Ascending aorta (tissue), 2 donors: ENCODE measurements at regions not wholly inside any gene's neighbourhood (a gene's known extent, or its start where the extent isn't known, plus 50 kb on each side); places are given as distances from the start of the nearest gene placed in this dataset.
"Not testable (repeated sequence)": the region's sequence is repeated elsewhere in the genome, so short reads cannot be mapped to it uniquely, and the experiment has no call there.

ENCODE experiments used
- DNase-seq, 2 donors: peaks; one replicate each; pipeline ENCODE4 v3.0.0-alpha.2; 2019; ENCODE audit warnings: low spot score in 2 of 2
- H3K27ac ChIP-seq, 2 donors: fragments of 200-600 bp; sonication (generic); one replicate each; pipeline ENCODE4 v1.5.1; 2016 to 2017; ENCODE audit warnings: mild to moderate bottlenecking in 1 of 2
- H3K27me3 ChIP-seq: fragments of 200-600 bp; sonication (generic); one replicate; pipeline ENCODE4 v1.5.1; 2017
- H3K36me3 ChIP-seq, 2 donors: fragments of 200-600 bp; sonication (generic); one replicate each; pipeline ENCODE4 v1.5.1; 2016
- H3K4me1 ChIP-seq, 2 donors: fragments of 200-600 bp; sonication (generic); one replicate each; pipeline ENCODE4 v1.5.1; 2016 to 2017; ENCODE audit warnings: mild to moderate bottlenecking in 1 of 2
- H3K4me3 ChIP-seq, 2 donors: fragments of 200-600 bp; sonication (generic); one replicate each; pipeline ENCODE4 v1.5.1; 2016 to 2017; ENCODE audit warnings: mild to moderate bottlenecking in 1 of 2
- H3K9me3 ChIP-seq, 2 donors: fragments of 200-600 bp; sonication (generic); one replicate each; pipeline ENCODE4 v1.5.1; 2016
- CTCF ChIP-seq, 3 experiments: fragments of 200-600 bp in 2 of 3; fragments of 450-650 bp in 1 of 3; sonication (generic) in 2 of 3; IDR thresholded peaks; one replicate each; pipeline ENCODE4 v1.5.1; 2016 to 2019; ENCODE audit warnings: antibody characterized with exemption in 3 of 3, mild to moderate bottlenecking in 1 of 3, moderate library complexity in 1 of 3
- intact Hi-C: fragments of 100-400 bp; cut with DNase I; formaldehyde crosslinking; loops from one replicate; pipeline ENCODE4 v1.15.1; 2023

DNA sequence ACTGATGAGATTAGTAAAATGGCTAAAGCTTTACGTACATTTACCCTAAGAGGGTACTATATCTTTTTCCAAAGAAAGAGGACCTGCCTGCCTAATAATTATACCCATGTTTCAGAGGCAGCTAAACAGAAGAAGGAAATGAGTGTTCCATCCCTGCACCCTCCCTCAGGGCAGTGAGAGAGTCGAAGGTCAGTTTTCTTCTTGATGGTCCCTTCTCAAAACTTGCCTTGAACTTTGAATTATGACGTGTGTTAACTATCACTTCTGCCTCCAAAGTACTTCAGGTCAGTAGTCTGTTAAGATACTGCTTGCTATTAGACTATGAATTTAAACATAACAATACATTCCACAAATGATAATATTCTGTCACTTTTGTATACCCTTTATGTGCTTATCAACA is 294.8 kb upstream of the CHRM3 start:
- H3K4me3 ChIP-seq, result no peak overlapping the region
- H3K27me3 ChIP-seq, result no peaks in the 10 kb centered on the region
- intact Hi-C loops, result no loop called here
- H3K9me3 ChIP-seq, result no peaks in the 10 kb centered on the region
- no peaks in the 10 kb centered on the region for H3K36me3 ChIP-seq
- no peak for DNase-seq
- no peak for TF ChIP-seq CTCF (IDR thresholded peaks at IDR 0.05)
- H3K27ac ChIP-seq, result no peak overlapping the region
- H3K4me1 ChIP-seq, result no peaks in the 10 kb centered on the region

DNA sequence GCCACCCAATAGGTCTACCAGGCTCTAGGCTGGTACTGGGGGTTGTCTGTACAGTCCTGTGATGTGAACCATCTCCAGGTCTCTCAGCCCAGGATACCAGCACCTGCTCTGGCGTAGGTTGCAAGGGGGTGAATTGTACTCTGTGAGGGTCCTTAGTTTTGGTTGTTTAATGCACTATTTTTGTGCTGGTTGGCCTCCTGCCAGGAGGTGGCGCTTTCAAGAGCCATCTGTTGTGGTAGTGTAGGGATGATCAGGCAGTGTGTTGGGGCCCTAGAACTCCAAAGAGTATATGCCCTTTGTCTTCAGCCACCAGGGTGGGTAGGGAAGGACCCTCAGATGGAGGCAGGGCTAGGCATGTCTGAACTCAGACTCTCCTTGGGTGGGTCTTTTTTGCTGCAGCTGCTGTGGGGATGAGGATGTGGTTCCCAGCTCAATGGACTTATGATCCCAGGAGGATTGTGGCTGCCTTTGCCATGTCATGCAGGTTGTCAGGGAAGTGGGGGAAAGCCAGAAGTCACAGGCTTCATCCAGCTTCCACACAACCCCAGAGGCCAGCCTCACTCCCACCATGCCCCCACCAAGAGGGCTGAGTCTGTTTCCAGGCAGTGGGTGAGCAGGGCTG is 301.8 kb upstream of the CHRM3 start:
- intact Hi-C loops, result no loop called here
- no peaks in the 10 kb centered on the region for H3K27me3 ChIP-seq

GRCh38 chr1:239081947-239082346 is 304.4 kb upstream of the CHRM3 start:
- H3K36me3 ChIP-seq, H3K4me1 ChIP-seq, H3K4me3 ChIP-seq, intact Hi-C loops, H3K9me3 ChIP-seq, H3K27me3 ChIP-seq, H3K27ac ChIP-seq, DNase-seq: not testable (repeated sequence)

More for the DNA sequence above, 301.8 kb upstream of the CHRM3 start:
- no peak for DNase-seq
- Histone ChIP-seq H3K4me3 (no peak overlapping the region), H3K27ac (no peak overlapping the region), H3K36me3 (no peaks in the 10 kb centered on the region), H3K4me1 (no peaks in the 10 kb centered on the region), H3K9me3 (no peaks in the 10 kb centered on the region)
- no peak for TF ChIP-seq CTCF (IDR thresholded peaks at IDR 0.05)

GRCh38 chr1:239067480-239067879 is 318.9 kb upstream of the CHRM3 start:
- no peaks in the 10 kb centered on the region for H3K4me1 ChIP-seq
- H3K4me3 ChIP-seq, result no peak overlapping the region
- no peaks in the 10 kb centered on the region for H3K36me3 ChIP-seq
- no peaks in the 10 kb centered on the region for H3K27me3 ChIP-seq
- H3K9me3 ChIP-seq, result no peaks in the 10 kb centered on the region
- TF ChIP-seq CTCF (IDR thresholded peaks at IDR 0.05), result no peak
- DNase-seq, result no peak
- intact Hi-C loops, result no loop called here
- H3K27ac ChIP-seq, result no peak overlapping the region

GRCh38 chr1:239067058-239067457 is 319.3 kb upstream of the CHRM3 start:
- no peak for DNase-seq

GRCh38 chr1:239061770-239062169 is 324.6 kb upstream of the CHRM3 start:
- H3K4me1 ChIP-seq, result no peaks in the 10 kb centered on the region
- intact Hi-C loops, result no loop called here
- no peak for TF ChIP-seq CTCF (IDR thresholded peaks at IDR 0.05)
- H3K9me3 ChIP-seq, result no peaks in the 10 kb centered on the region
- no peak overlapping the region for H3K27ac ChIP-seq
- no peaks in the 10 kb centered on the region for H3K27me3 ChIP-seq
- DNase-seq, result no peak
- no peak overlapping the region for H3K4me3 ChIP-seq
- H3K36me3 ChIP-seq, result no peaks in the 10 kb centered on the region

More at GRCh38 chr1:239067058-239067457, 319.3 kb upstream of the CHRM3 start:
- Histone ChIP-seq H3K4me1 (no peaks in the 10 kb centered on the region), H3K9me3 (no peaks in the 10 kb centered on the region), H3K36me3 (no peaks in the 10 kb centered on the region), H3K27ac (no peak overlapping the region), H3K4me3 (no peak overlapping the region), H3K27me3 (no peaks in the 10 kb centered on the region)
- TF ChIP-seq CTCF (IDR thresholded peaks at IDR 0.05), result no peak
- intact Hi-C loops, result no loop called here
